PC-3 (cell line): ENCODE measurements at regions not wholly inside any gene's neighbourhood (a gene's known extent, or its start where the extent isn't known, plus 50 kb on each side); places are given as distances from the start of the nearest gene placed in this dataset.

ENCODE experiments used
- ATAC-seq: fragments of 200-7000 bp; cut with Tn5 transposase; 2 replicates; pipeline ENCODE4 v1.9.1; 2020; ENCODE audit warnings: mild to moderate bottlenecking, moderate library complexity
- BruUV-seq: library from RNA; stranded (reverse); fragments of 400-500 nt; replicated peaks from 2 replicates; lab custom pipeline; 2021; lab: Mats Ljungman, UMichigan
- CTCF ChIA-PET: fragments of 300-600 bp; sonication (Branson Sonifier 250); formaldehyde crosslinking; loops from one replicate; lab custom pipeline; 2022; ENCODE audit warnings: antibody characterized with exemption; lab: Charles Lee
- POLR2A ChIA-PET: fragments of 300-600 bp; sonication (Branson Sonifier 250); formaldehyde crosslinking; loops from one replicate; lab custom pipeline; 2022; ENCODE audit warnings: antibody characterized with exemption; ENCODE audit not compliant: unreplicated experiment; lab: Charles Lee
- DNase-seq: peaks from one replicate; pipeline ENCODE4 v3.0.0-alpha.2; 2015
- H2AFZ ChIP-seq: fragments of 300-600 bp; sonication (generic); 2 replicates; pipeline ENCODE4 v1.6.0; 2016; ENCODE audit warnings: antibody characterized with exemption, low read length
- H3F3A ChIP-seq: fragments of 300-600 bp; sonication (generic); one replicate; pipeline ENCODE4 v1.6.0; 2017; ENCODE audit warnings: antibody characterized with exemption, low read length, control low read depth, mild to moderate bottlenecking; ENCODE audit not compliant: unreplicated experiment
- H3K27ac ChIP-seq: fragments of 300-600 bp; sonication (generic); 2 replicates; pipeline ENCODE4 v1.5.1; 2016; ENCODE audit warnings: mild to moderate bottlenecking, low read length
- H3K27me3 ChIP-seq: fragments of 300-600 bp; sonication (generic); 2 replicates; pipeline ENCODE4 v1.6.1; 2016; ENCODE audit warnings: low read length, mixed read lengths
- H3K36me3 ChIP-seq: fragments of 300-600 bp; sonication (generic); 2 replicates; pipeline ENCODE4 v1.6.1; 2016; ENCODE audit warnings: low read depth, mixed run types, low read length, mixed read lengths
- H3K4me1 ChIP-seq: fragments of 300-600 bp; sonication (generic); 2 replicates; pipeline ENCODE4 v1.5.1; 2016; ENCODE audit warnings: low read length; ENCODE audit not compliant: insufficient read depth
- H3K4me2 ChIP-seq: fragments of 300-600 bp; sonication (generic); 2 replicates; pipeline ENCODE4 v1.6.0; 2016; ENCODE audit warnings: low read length
- H3K4me3 ChIP-seq: fragments of 300-600 bp; sonication (generic); 2 replicates; pipeline ENCODE4 v1.5.1; 2016; ENCODE audit warnings: mild to moderate bottlenecking, low read length, mixed read lengths
- H3K79me2 ChIP-seq: fragments of 300-600 bp; sonication (generic); 2 replicates; pipeline ENCODE4 v1.6.1; 2017; ENCODE audit warnings: low read length, mixed read lengths
- H3K9ac ChIP-seq: fragments of 300-600 bp; sonication (generic); 2 replicates; pipeline ENCODE4 v1.6.0; 2016; ENCODE audit warnings: mild to moderate bottlenecking, low read length
- H3K9me2 ChIP-seq: fragments of 300-600 bp; sonication (generic); replicated peaks from 2 replicates; pipeline ENCODE4 v1.6.1; 2016; ENCODE audit warnings: mixed run types, low read length, mixed read lengths
- H3K9me3 ChIP-seq: fragments of 300-600 bp; sonication (generic); 2 replicates; pipeline ENCODE4 v1.6.1; 2016; ENCODE audit warnings: low read length, mixed read lengths
- H4K20me1 ChIP-seq: fragments of 300-600 bp; sonication (generic); 2 replicates; pipeline ENCODE4 v1.6.1; 2016; ENCODE audit warnings: low read length, mixed read lengths
- CTCF ChIP-seq: fragments of 300-600 bp; sonication (generic); conservative IDR thresholded peaks from 2 replicates; pipeline ENCODE4 v1.5.1; 2017; ENCODE audit warnings: antibody characterized with exemption, low read depth, mild to moderate bottlenecking, low read length
- EZH2 ChIP-seq: fragments of 300-600 bp; sonication (generic); IDR thresholded peaks from one replicate; pipeline ENCODE4 v1.6.1; 2017; ENCODE audit warnings: antibody characterized with exemption, mild to moderate bottlenecking, low read length; ENCODE audit not compliant: unreplicated experiment
- EZH2phosphoT487 ChIP-seq: fragments of 300-600 bp; sonication (generic); IDR thresholded peaks from 2 replicates; pipeline ENCODE4 v1.6.1; 2018; ENCODE audit warnings: mild to moderate bottlenecking, antibody characterized with exemption, low read length, borderline replicate concordance
- intact Hi-C: fragments of 100-400 bp; cut with micrococcal nuclease; formaldehyde crosslinking; loops from 2 replicates; pipeline ENCODE4 v1.9.0; 2023

GRCh38 chr5:166356096-166356495 lies 1935.3 kb upstream of the WWC1 start:
- Histone ChIP-seq H3K79me2 (no peaks in the 10 kb centered on the region), H4K20me1 (no peaks in the 10 kb centered on the region), H3K9me2 (no peaks in the 10 kb centered on the region), H3K4me2 (no peak overlapping the region), H3K9ac (no peak overlapping the region), H3K36me3 (no peaks in the 10 kb centered on the region), H3K4me3 (no peak overlapping the region), H3K4me1 (no peaks in the 10 kb centered on the region), H3F3A (no peaks in the 10 kb centered on the region), H3K9me3 (no peaks in the 10 kb centered on the region), H2AFZ (no peak overlapping the region), H3K27ac (no peak overlapping the region), H3K27me3 (no peaks in the 10 kb centered on the region)
- ChIA-PET POLR2A (no interaction called here), CTCF (no interaction called here)
- intact Hi-C loops: no loop called here
- DNase-seq: no peak
- BruUV-seq: no TSS peak
- ATAC-seq: no peak
- TF ChIP-seq CTCF (no peak), EZH2 (no peak), EZH2phosphoT487 (no peak)

DNA sequence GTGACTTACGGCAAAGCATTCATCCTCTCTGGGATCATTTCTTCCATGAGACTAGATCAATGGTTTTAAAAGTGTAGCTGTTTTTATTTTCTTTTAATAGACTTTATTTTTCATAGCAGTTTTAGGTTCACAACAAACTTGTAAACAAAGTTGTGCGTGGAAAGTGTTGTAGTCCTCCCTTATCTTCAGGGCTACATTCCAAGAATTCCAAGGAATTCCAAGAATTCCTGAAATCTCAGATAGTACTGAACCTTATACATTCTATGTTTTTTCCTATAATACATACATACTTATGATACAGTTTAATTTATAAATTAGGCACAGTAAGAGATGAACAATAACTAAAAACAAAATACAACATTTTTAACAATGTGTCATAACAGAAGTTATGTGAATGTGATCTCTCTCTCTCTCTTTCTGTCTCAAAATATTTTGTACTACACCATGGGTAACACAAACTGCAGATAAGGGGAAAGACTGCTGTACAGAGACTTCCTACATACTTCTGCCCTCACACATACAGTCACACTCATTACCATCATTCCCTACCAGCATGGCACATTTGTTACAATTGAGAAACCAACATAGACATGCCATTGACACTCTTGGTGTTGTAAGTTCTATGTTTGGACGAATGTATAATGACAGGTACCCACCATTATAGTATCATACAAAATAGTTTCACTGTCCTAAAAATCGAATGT lies 1933.2 kb upstream of the WWC1 start:
- POLR2A ChIA-PET: no interaction called here
- no peaks in the 10 kb centered on the region for H3K79me2 ChIP-seq
- no peaks in the 10 kb centered on the region for H3K9me2 ChIP-seq
- no TSS peak for BruUV-seq
- H3K4me3 ChIP-seq: no peak overlapping the region
- no peaks in the 10 kb centered on the region for H3K36me3 ChIP-seq
- no peaks in the 10 kb centered on the region for H3K4me1 ChIP-seq
- H2AFZ ChIP-seq: no peak overlapping the region
- no peaks in the 10 kb centered on the region for H4K20me1 ChIP-seq
- H3K4me2 ChIP-seq: no peak overlapping the region
- no peak overlapping the region for H3K27ac ChIP-seq
- CTCF ChIA-PET: no interaction called here
- TF ChIP-seq EZH2phosphoT487 (no peak), CTCF (no peak), EZH2 (no peak)
- no peaks in the 10 kb centered on the region for H3F3A ChIP-seq
- H3K27me3 ChIP-seq: no peaks in the 10 kb centered on the region
- no peak overlapping the region for H3K9ac ChIP-seq
- ATAC-seq (no peak), DNase-seq (no peak)
- intact Hi-C loops: no loop called here
- H3K9me3 ChIP-seq: no peaks in the 10 kb centered on the region

- POLR2A ChIA-PET: no interaction called here
- DNase-seq (no peak), ATAC-seq (no peak)
- Histone ChIP-seq H3K79me2 (no peaks in the 10 kb centered on the region), H3K9me2 (no peaks in the 10 kb centered on the region), H2AFZ (no peak overlapping the region), H3K27ac (no peak overlapping the region), H3K4me3 (no peak overlapping the region), H3K27me3 (no peaks in the 10 kb centered on the region), H3K36me3 (no peaks in the 10 kb centered on the region), H3K4me1 (no peaks in the 10 kb centered on the region), H3F3A (no peaks in the 10 kb centered on the region), H4K20me1 (no peaks in the 10 kb centered on the region), H3K9me3 (no peaks in the 10 kb centered on the region), H3K4me2 (no peak overlapping the region), H3K9ac (no peak overlapping the region)
- TF ChIP-seq EZH2phosphoT487 (no peak), CTCF (no peak), EZH2 (no peak)
- intact Hi-C loops: no loop called here
- CTCF ChIA-PET: no interaction called here
- no TSS peak for BruUV-seq
Observed at GRCh38 chr5:166363087-166363760, 1928.2 kb upstream of the WWC1 start.
